ENCODE measurements at regions not wholly inside any gene's neighbourhood (a gene's known extent, or its start where the extent isn't known, plus 50 kb on each side); places are given as distances from the start of the nearest gene placed in this dataset.

- H3K4me1 ChIP-seq (ENCODE audit: control insufficient read depth in 2 of 3, insufficient read depth in 2 of 3, low read depth in 1 of 3, low read length in 3 of 3), result no peaks in the 10 kb centered on the region
- H3K9me3 ChIP-seq (ENCODE audit: control insufficient read depth in 2 of 3, insufficient read depth in 1 of 3, low read length in 3 of 3), result no peaks in the 10 kb centered on the region
- DNase-seq (no peak), FAIRE-seq (no peak)
- no peak overlapping the region for H3K4me3 ChIP-seq (ENCODE audit: low read length in 3 of 3)
- no peaks in the 10 kb centered on the region for H3K27me3 ChIP-seq (ENCODE audit: control insufficient read depth, insufficient read depth, low read length)
- intact Hi-C loops (cut with DNase I), result no loop called here
- no peaks in the 10 kb centered on the region for H3K36me3 ChIP-seq (ENCODE audit: control insufficient read depth in 2 of 3, insufficient read depth in 3 of 3, low read length in 3 of 3)
- no peak for TF ChIP-seq CTCF (IDR thresholded peaks at IDR 0.05; ENCODE audit: borderline replicate concordance, extremely low read depth, insufficient read depth)
- H3K9ac ChIP-seq (ENCODE audit: low read length in 3 of 3), result no peak overlapping the region
- no peak overlapping the region for H3K27ac ChIP-seq (ENCODE audit: low read depth in 2 of 2, low read length in 2 of 2)
Observed at GRCh38 chr9:104025945-104026344, 68.2 kb upstream of the SMC2 start.

- Histone ChIP-seq H3K27me3 (ENCODE audit: control insufficient read depth, insufficient read depth, low read length) (no peaks in the 10 kb centered on the region), H3K36me3 (ENCODE audit: control insufficient read depth in 2 of 3, insufficient read depth in 3 of 3, low read length in 3 of 3) (no peaks in the 10 kb centered on the region), H3K4me1 (ENCODE audit: control insufficient read depth in 2 of 3, insufficient read depth in 2 of 3, low read depth in 1 of 3, low read length in 3 of 3) (no peaks in the 10 kb centered on the region), H3K4me3 (ENCODE audit: low read length in 3 of 3) (no peak overlapping the region), H3K9ac (ENCODE audit: low read length in 3 of 3) (no peak overlapping the region), H3K9me3 (ENCODE audit: control insufficient read depth in 2 of 3, insufficient read depth in 1 of 3, low read length in 3 of 3) (no peaks in the 10 kb centered on the region), H3K27ac (ENCODE audit: low read depth in 2 of 2, low read length in 2 of 2) (no peak overlapping the region)
- no peak for FAIRE-seq
- no peak for DNase-seq
- TF ChIP-seq CTCF (IDR thresholded peaks at IDR 0.05; ENCODE audit: borderline replicate concordance, extremely low read depth, insufficient read depth), result no peak
- intact Hi-C loops (cut with DNase I), result no loop called here
Observed at GRCh38 chr9:104027295-104027694, 66.8 kb upstream of the SMC2 start.

GRCh38 chr9:104028827-104029226, 65.3 kb upstream of the SMC2 start:
- Histone ChIP-seq H3K27ac (ENCODE audit: low read depth in 2 of 2, low read length in 2 of 2) (no peak overlapping the region), H3K27me3 (ENCODE audit: control insufficient read depth, insufficient read depth, low read length) (no peaks in the 10 kb centered on the region), H3K9me3 (ENCODE audit: control insufficient read depth in 2 of 3, insufficient read depth in 1 of 3, low read length in 3 of 3) (no peaks in the 10 kb centered on the region), H3K4me1 (ENCODE audit: control insufficient read depth in 2 of 3, insufficient read depth in 2 of 3, low read depth in 1 of 3, low read length in 3 of 3) (no peaks in the 10 kb centered on the region), H3K36me3 (ENCODE audit: control insufficient read depth in 2 of 3, insufficient read depth in 3 of 3, low read length in 3 of 3) (no peaks in the 10 kb centered on the region), H3K4me3 (ENCODE audit: low read length in 3 of 3) (no peak overlapping the region), H3K9ac (ENCODE audit: low read length in 3 of 3) (no peak overlapping the region)
- TF ChIP-seq CTCF (IDR thresholded peaks at IDR 0.05; ENCODE audit: borderline replicate concordance, extremely low read depth, insufficient read depth), result no peak
- intact Hi-C loops (cut with DNase I), result no loop called here
- DNase-seq (no peak), FAIRE-seq (no peak)

All from kidney (tissue), 13 donors.